GM12872 (cell line): ENCODE measurements at regions not wholly inside any gene's neighbourhood (a gene's known extent, or its start where the extent isn't known, plus 50 kb on each side); places are given as distances from the start of the nearest gene placed in this dataset.

Experiments used
- CTCF ChIP-seq: IDR thresholded peaks from 3 replicates; pipeline ENCODE4 v1.5.1; 2011; ENCODE audit warnings: low read depth, mild to moderate bottlenecking, low read length, moderate library complexity; ENCODE audit not compliant: insufficient read depth

- no peak for TF ChIP-seq CTCF
These were observed 575.4 kb upstream of the SORCS1 start for GRCh38 chr10:107739951-107740350.

- TF ChIP-seq CTCF = no peak
These were observed 569.0 kb upstream of the SORCS1 start for GRCh38 chr10:107733328-107734130.

- TF ChIP-seq CTCF = no peak
These were observed 567.5 kb upstream of the SORCS1 start for GRCh38 chr10:107732045-107732444.

- no peak for TF ChIP-seq CTCF
These were observed 564.3 kb upstream of the SORCS1 start for GRCh38 chr10:107728807-107729206.

- TF ChIP-seq CTCF = no peak
These were observed 563.3 kb upstream of the SORCS1 start for GRCh38 chr10:107727767-107728317.

- no peak for TF ChIP-seq CTCF
These were observed 554.4 kb upstream of the SORCS1 start for GRCh38 chr10:107718864-107719263.

- TF ChIP-seq CTCF = no peak
These were observed 552.5 kb upstream of the SORCS1 start for GRCh38 chr10:107717046-107717445.
